DMS 273 treated with DMSO at 0.1 percent for 48 hours (cell line): ENCODE measurements at regions not wholly inside any gene's neighbourhood (a gene's known extent, or its start where the extent isn't known, plus 50 kb on each side); places are given as distances from the start of the nearest gene placed in this dataset.
"Not testable (repeated sequence)": the region's sequence is repeated elsewhere in the genome, so short reads cannot be mapped to it uniquely, and the experiment has no call there.

ENCODE experiments used
- DNase-seq: peaks from one replicate; lab custom pipeline; 2025; lab: John Stamatoyannopoulos, UW

- no peak for DNase-seq
Observed at GRCh38 chr2:3115301-3116042, 262.1 kb downstream of the EIPR1 start.

- DNase-seq: no peak
Observed at GRCh38 chr2:3114406-3115185, 263.0 kb downstream of the EIPR1 start.

- DNase-seq: no peak
Observed at GRCh38 chr2:3113769-3114168, 263.8 kb downstream of the EIPR1 start.

GRCh38 chr2:3113122-3113521 lies 264.5 kb downstream of the EIPR1 start:
- no peak for DNase-seq

- no peak for DNase-seq
Observed at GRCh38 chr2:3112553-3112952, 265.1 kb downstream of the EIPR1 start.

- no peak for DNase-seq
Observed at GRCh38 chr2:3112131-3112530, 265.5 kb downstream of the EIPR1 start.

- no peak for DNase-seq
Observed at GRCh38 chr2:3110994-3111666, 266.5 kb downstream of the EIPR1 start.

GRCh38 chr2:3110555-3110954 lies 267.1 kb downstream of the EIPR1 start:
- DNase-seq: no peak

GRCh38 chr2:3108710-3109702 lies 268.6 kb downstream of the EIPR1 start:
- no peak for DNase-seq

GRCh38 chr2:3108105-3108504 lies 269.5 kb downstream of the EIPR1 start:
- DNase-seq: no peak

- no peak for DNase-seq
Observed at GRCh38 chr2:3107567-3107966, 270.1 kb downstream of the EIPR1 start.

GRCh38 chr2:3105814-3106569 lies 271.6 kb downstream of the EIPR1 start:
- DNase-seq: no peak

GRCh38 chr2:3104958-3105813 lies 272.4 kb downstream of the EIPR1 start:
- DNase-seq: not testable (repeated sequence)

- DNase-seq: no peak
Observed at GRCh38 chr2:3104261-3104660, 273.4 kb downstream of the EIPR1 start.

- no peak for DNase-seq
Observed at GRCh38 chr2:3102922-3103569, 274.6 kb downstream of the EIPR1 start.

- DNase-seq: no peak
Observed at GRCh38 chr2:3102081-3102921, 275.3 kb downstream of the EIPR1 start.

- DNase-seq: no peak
Observed at GRCh38 chr2:3101016-3101942, 276.3 kb downstream of the EIPR1 start.
